ENCODE measurements at regions not wholly inside any gene's neighbourhood (a gene's known extent, or its start where the extent isn't known, plus 50 kb on each side); places are given as distances from the start of the nearest gene placed in this dataset.

GRCh38 chr9:78821126-78821822 lies 524.3 kb downstream of the PSAT1 start:
- no peak for DNase-seq

GRCh38 chr9:78826527-78826926 lies 529.6 kb downstream of the PSAT1 start:
- DNase-seq, result no peak

- no peak for DNase-seq
These were observed 531.6 kb downstream of the PSAT1 start for GRCh38 chr9:78828521-78828920.

GRCh38 chr9:78830301-78830700 lies 533.4 kb downstream of the PSAT1 start:
- DNase-seq, result no peak

- no peak for DNase-seq
These were observed 534.8 kb downstream of the PSAT1 start for GRCh38 chr9:78831726-78832125.

- DNase-seq, result no peak
These were observed 539.1 kb downstream of the PSAT1 start for GRCh38 chr9:78835928-78836450.

- DNase-seq, result no peak
These were observed 542.3 kb downstream of the PSAT1 start for GRCh38 chr9:78839252-78839651.

GRCh38 chr9:78848061-78848460 lies 551.1 kb downstream of the PSAT1 start:
- no peak for DNase-seq

- no peak for DNase-seq
These were observed 559.2 kb downstream of the PSAT1 start for GRCh38 chr9:78856144-78856543.

- no peak for DNase-seq
These were observed 559.9 kb downstream of the PSAT1 start for GRCh38 chr9:78856781-78857180.

GRCh38 chr9:78857373-78858225 lies 560.7 kb downstream of the PSAT1 start:
- DNase-seq, result no peak

GRCh38 chr9:78858266-78858665 lies 561.3 kb downstream of the PSAT1 start:
- DNase-seq, result no peak

- no peak for DNase-seq
These were observed 564.0 kb downstream of the PSAT1 start for GRCh38 chr9:78860801-78861475.

GRCh38 chr9:78863531-78863930 lies 566.6 kb downstream of the PSAT1 start:
- no peak for DNase-seq

- no peak for DNase-seq
These were observed 568.8 kb downstream of the PSAT1 start for GRCh38 chr9:78865737-78866136.

- no peak for DNase-seq
These were observed 569.5 kb downstream of the PSAT1 start for GRCh38 chr9:78866207-78867132.

- DNase-seq, result no peak
These were observed 574.1 kb downstream of the PSAT1 start for GRCh38 chr9:78871086-78871451.

GRCh38 chr9:78871452-78872331 lies 574.8 kb downstream of the PSAT1 start:
- DNase-seq, result no peak

- DNase-seq, result no peak
These were observed 577.1 kb downstream of the PSAT1 start for GRCh38 chr9:78874061-78874460.

- DNase-seq, result no peak
These were observed 582.6 kb downstream of the PSAT1 start for GRCh38 chr9:78879324-78880100.

GRCh38 chr9:78881295-78881694 lies 584.4 kb downstream of the PSAT1 start:
- DNase-seq, result no peak
